Esophagus muscularis mucosa (tissue), 4 donors: ENCODE measurements at regions not wholly inside any gene's neighbourhood (a gene's known extent, or its start where the extent isn't known, plus 50 kb on each side); places are given as distances from the start of the nearest gene placed in this dataset.

ENCODE experiments used
- DNase-seq: peaks from one replicate; pipeline ENCODE4 v3.0.0-alpha.2; 2017; ENCODE audit errors: extremely low spot score
- H3K27ac ChIP-seq, 4 donors: fragments of 200-600 bp; sonication (generic); replicated peaks in 1 of 4; 1 replicate in 3 of 4; 2 replicates in 1 of 4; pipeline ENCODE4 v1.5.1; 2016 to 2019; ENCODE audit warnings: mild to moderate bottlenecking in 1 of 4
- H3K27me3 ChIP-seq, 4 donors: fragments of 200-600 bp; sonication (generic); one replicate each; pipeline versions ENCODE4 v1.5.1 to v1.6.0; 2016 to 2019
- H3K36me3 ChIP-seq, 4 donors: fragments of 200-600 bp; sonication (generic); one replicate each; pipeline ENCODE4 v1.5.1; 2016 to 2019
- H3K4me1 ChIP-seq, 4 donors: fragments of 200-600 bp; sonication (generic); one replicate each; pipeline ENCODE4 v1.5.1; 2016 to 2019
- H3K4me3 ChIP-seq, 4 donors: fragments of 200-600 bp; sonication (generic); 1 replicate in 2 of 4; 2 replicates in 2 of 4; pipeline ENCODE4 v1.5.1; 2016 to 2019; ENCODE audit warnings: mild to moderate bottlenecking in 4 of 4, moderate library complexity in 1 of 4
- H3K9me3 ChIP-seq, 4 donors: fragments of 200-600 bp; sonication (generic); 1 replicate in 3 of 4; 2 replicates in 1 of 4; pipeline ENCODE4 v1.5.1; 2016 to 2019
- CTCF ChIP-seq, 3 experiments: fragments of 200-600 bp in 2 of 3; fragments of 450-650 bp in 1 of 3; sonication (generic) in 2 of 3; IDR thresholded peaks; one replicate each; pipeline ENCODE4 v1.5.1; 2017 to 2019; ENCODE audit warnings: antibody characterized with exemption in 3 of 3, mild to moderate bottlenecking in 2 of 3, moderate library complexity in 1 of 3
- EP300 ChIP-seq: sonication (generic); formaldehyde crosslinking; IDR thresholded peaks from one replicate; pipeline ENCODE4 v1.6.1; 2017; ENCODE audit warnings: antibody characterized with exemption
- POLR2A ChIP-seq: fragments of 450-650 bp; IDR thresholded peaks from one replicate; pipeline ENCODE4 v1.6.1; 2017; ENCODE audit warnings: antibody characterized with exemption, moderate library complexity, mild to moderate bottlenecking, low read depth
- POLR2AphosphoS5 ChIP-seq, 2 donors: sonication (generic); formaldehyde crosslinking; IDR thresholded peaks; one replicate each; pipeline ENCODE4 v1.6.1; 2017; ENCODE audit warnings: antibody characterized with exemption in 2 of 2
- whole genome bisulfite sequencing: methylation state at CpG from one replicate; pipeline ENCODE4 v1.1.5; 2018; 5-methylcytosine and 5-hydroxymethylcytosine counted together
- intact Hi-C: fragments of 100-400 bp; cut with DNase I; formaldehyde crosslinking; loops from one replicate; pipeline ENCODE4 v1.15.1; 2023
- small RNA-seq, 3 donors: library from RNA; depleted of rRNA; stranded (forward); fragments of <200 nt; gene quantifications; one replicate each; pipeline ENCODE3, GENCODE V24; 2016

DNA sequence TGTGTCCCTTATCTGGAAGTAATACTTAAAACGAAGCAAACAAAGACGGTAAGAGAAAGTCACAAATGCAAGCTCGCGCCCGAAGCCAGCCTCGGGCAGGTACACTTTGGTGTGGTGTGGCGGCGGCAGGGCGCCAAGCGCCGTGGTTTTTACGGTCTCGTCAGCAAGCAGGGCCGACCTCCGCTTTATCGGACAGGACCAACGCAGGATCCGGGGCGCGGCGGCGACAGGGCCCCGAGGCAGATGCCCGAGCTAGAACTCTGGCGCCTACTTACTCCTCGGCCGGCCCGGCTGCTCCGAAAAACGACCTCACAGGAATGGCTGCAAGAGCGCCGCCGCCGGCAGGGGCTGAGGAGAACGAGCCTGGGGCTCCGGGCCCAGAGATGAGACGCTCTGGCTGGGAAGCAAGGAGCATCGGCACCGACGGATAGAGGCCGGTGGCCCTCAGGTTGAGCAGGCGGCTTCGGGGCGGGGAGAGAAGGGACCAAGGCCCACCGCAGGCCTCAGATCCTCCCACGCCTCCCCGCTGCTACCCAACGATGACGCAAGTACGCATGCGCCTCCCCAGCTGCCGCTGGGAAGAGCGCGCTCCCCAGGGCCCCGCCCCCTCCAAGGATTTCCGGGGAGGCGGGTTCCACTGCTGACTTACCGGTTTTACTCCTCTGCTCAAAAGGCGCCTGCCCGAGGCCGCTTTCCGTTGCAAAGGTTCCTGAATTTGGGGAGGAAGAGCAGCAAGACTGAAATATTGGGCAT lies 60.6 kb downstream of the FAM217A start:
- Histone ChIP-seq H3K36me3 (no peaks in the 10 kb centered on the region), H3K9me3 (no peaks in the 10 kb centered on the region), H3K27ac (peak overlapping the region; percentile 94 to 98 (median 95)), H3K4me1 (peaks cover 47 to 63% (median 59%) of the 10 kb centered on the region in 4 donors), H3K27me3 (peaks cover 0 to 3% (median 0%) of the 10 kb centered on the region in 4 donors), H3K4me3 (peak overlapping the region; percentile 66 to 76 (median 68))
- peak; percentile 75 for TF ChIP-seq POLR2A
- TF ChIP-seq POLR2AphosphoS5 (IDR thresholded peaks at IDR 0.05) = peak; percentile 98
- TF ChIP-seq CTCF (IDR thresholded peaks at IDR 0.05) = peak; percentile 41 to 48 (median 43)
- no peak for TF ChIP-seq EP300
- intact Hi-C loops = no loop called here
- WGBS = 1% methylated on average over 48 of the region's 62 CpGs
- peak; percentile 98 for DNase-seq

Small RNA genes in the stretch of these regions (small RNA-seq; reads per million reads assigned to genes)
- gene AL590004.1 = 0 reads per million in 3 donors
